HG03039 (cell line): ENCODE measurements at regions not wholly inside any gene's neighbourhood (a gene's known extent, or its start where the extent isn't known, plus 50 kb on each side); places are given as distances from the start of the nearest gene placed in this dataset.
"Not testable (repeated sequence)": the region's sequence is repeated elsewhere in the genome, so short reads cannot be mapped to it uniquely, and the experiment has no call there.

ENCODE experiments used
- ATAC-seq: cut with Tn5 transposase; IDR thresholded peaks from one replicate; pipeline ENCODE4 v1.9.1; 2021; ENCODE audit warnings: mild to moderate bottlenecking, moderate library complexity; ENCODE audit not compliant: unreplicated experiment

DNA sequence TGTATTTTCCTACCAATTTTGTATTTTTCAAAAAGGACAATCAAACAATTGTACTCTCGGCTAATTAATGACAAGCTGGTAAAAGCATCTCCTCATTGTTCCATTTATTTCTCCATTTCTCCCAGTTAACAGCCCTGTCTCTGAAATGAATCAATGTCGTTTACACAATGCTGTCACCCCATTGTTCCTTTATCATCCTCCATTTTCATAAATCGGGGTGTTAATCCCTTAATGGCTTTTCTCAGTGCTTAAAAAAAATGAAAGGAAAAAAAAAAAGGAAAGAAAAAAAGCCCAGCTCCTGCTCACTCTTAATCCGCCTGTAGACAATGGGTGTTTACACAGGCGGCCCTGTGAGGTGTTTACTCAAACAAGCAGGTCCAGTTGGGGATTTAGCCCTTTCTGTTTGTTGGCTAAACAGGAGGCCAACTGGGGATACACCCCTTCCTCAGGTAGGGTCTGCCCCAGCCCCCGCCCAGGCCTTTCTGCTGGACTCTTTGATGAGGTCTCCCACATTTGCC is 86.8 kb upstream of the SALL1 start:
- ATAC-seq: no peak

DNA sequence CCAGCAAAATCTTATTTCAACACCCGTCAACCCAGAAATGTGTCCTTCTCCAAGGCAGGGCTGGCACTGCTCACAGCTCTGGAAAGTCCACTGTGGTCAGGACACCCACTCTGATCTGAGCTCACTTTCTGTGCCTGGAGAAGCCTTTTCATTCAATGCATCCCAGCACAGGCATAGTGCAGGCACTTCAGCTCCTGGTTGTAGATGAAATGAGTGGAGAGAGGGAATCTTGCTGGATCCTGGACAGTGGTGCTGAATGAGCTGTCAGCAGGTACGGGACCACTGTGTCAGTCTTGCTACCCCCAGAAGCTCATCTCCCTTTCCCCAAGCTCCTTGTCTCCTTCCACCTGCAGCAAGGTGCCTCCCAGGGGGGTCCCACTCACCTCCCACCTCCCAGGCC is 86.1 kb upstream of the SALL1 start:
- ATAC-seq: no peak

GRCh38 chr16:51236583-51236982 is 85.5 kb upstream of the SALL1 start:
- ATAC-seq: no peak

DNA sequence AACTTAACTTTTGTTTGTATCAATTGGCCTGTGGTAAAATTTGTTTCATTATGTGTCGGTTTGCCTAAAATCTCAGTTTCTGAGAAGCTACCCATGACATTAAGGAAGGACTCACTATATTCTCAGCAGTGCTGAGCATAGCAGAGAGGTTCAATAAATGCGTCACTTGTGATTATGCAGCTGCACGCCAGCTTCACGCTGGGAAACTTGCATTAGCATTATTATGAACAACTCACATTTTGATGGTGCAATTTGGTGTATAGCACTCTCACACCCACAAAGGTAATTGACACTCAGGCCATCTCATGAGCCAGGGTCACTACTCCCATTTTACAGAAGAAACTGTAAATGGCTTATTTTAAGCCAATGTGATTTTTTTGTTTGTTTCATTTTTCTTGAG is 80.6 kb upstream of the SALL1 start:
- ATAC-seq: no peak

- ATAC-seq: not testable (repeated sequence)
Measured at GRCh38 chr16:51230035-51230434, 79.0 kb upstream of the SALL1 start.

- no peak for ATAC-seq
Measured at GRCh38 chr16:51228097-51228659, 77.1 kb upstream of the SALL1 start.

DNA sequence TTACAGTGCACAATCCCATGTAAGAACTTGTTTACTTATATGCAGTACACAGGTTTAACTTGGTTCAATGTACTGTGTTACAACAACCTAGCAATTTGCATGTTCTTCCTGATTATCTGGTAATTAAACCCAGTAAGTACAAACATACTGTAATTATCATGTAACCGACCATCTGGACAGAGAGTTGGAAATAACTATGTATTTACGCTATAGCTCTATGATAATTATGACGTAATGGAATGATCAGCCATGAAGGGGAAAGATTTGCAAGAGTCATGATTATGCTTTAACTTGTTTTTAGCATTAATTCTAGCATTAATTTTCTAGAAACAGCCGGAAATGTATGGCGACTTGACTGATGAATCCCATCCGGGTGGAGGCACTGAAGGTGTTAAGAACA is 74.8 kb upstream of the SALL1 start:
- ATAC-seq: no peak

DNA sequence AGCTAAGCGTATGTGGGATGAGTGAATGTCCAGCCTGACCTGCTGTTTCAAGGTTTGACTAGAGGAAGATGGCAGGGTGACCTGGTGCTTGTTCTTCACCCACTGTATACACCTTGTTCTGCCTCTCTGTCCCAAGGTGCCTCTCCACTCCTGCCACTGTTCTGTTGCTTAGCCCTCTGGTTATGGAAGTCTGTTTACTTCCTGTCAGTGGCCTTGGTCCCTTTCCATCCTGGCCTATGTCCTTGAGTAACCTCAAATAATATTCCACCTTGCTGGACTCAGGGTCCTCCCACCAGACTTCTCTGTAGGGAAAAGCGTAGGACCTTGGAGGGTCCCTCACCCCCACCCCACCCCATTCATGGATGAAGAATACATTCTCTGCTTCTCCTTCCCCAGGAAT is 73.2 kb upstream of the SALL1 start:
- ATAC-seq: no peak

DNA sequence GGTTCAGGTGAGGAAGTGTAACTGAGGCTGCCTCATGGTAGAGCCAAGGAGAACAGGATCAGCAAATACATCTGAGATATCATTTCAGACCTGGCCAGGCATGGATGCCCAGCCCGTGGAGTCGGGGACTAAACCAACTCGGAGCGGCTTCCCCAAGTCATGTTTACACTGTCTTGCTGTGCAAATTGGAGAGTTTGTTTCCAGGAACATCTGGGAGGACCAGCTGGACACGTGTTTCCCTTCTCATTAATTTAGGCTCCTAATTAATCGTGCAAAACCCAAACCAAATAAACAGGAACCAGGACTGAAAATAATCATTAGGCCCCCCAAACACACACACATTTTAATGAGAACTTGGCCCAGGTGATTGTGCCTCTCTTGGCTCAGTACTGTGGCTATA is 70.9 kb upstream of the SALL1 start:
- ATAC-seq: no peak

GRCh38 chr16:51211148-51211547 is 60.1 kb upstream of the SALL1 start:
- ATAC-seq: no peak

DNA sequence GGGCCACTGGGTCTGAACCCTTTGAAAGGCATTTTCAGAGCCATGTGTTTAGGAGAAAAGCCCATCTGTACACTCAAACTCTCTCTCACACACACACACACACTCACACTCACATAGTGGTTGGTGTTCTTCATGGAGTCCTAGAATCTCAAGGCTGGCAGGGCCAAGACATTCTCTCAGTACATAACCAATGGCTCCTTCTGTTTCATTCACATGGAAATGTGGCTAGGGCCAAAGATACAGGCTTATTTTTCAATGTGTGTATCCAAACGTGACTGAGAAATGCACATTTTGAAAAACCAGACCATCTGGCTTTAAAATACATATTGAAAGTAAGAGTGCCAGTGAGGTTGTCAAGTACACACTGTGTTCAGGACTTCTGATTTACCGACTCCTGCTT is 59.0 kb upstream of the SALL1 start:
- ATAC-seq: no peak

DNA sequence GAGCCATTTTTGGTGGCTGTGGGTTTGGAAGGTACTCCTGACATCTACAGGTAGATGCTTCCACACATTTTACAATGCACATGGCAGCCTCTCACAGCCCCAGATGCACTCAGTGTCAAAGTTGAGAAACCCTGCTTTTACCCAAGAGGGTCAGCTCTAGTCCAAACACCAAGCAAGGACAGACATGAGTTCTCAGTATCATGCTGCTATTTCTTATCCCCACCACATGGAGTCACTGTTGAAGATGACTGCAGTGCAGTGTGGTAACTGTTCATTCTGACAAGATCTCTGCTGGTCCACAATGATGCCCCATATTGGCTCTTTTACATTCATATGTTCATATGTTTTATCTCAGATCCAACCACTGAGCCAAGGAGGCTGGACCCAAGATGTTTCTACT is 50.5 kb upstream of the SALL1 start:
- ATAC-seq: no peak
